ENCODE measurements at regions not wholly inside any gene's neighbourhood (a gene's known extent, or its start where the extent isn't known, plus 50 kb on each side); places are given as distances from the start of the nearest gene placed in this dataset.

DNA sequence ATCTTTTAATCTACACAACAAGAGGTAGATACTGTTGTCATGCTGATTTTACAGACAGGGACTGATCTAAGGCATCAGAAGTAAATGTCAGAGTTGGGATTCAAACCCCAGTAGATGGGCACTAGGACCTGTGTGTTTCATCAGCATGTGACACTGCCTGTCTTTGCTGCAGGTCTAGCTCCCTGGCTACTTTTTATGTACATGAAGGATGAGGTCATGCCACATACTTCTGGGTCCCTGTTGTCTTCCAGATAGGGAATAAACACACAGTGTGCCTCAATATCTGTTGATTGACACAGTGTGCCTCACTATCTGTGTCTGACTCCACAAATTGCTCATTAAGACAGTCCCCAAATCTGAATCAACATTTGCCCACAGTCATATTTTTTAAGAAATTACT is 106.9 kb downstream of the TFAP2B start:
- no peak overlapping the region for H3K9ac ChIP-seq (ENCODE audit: control insufficient read depth, extremely low read depth, insufficient read depth, low read length)
- H4K20me1 ChIP-seq (ENCODE audit: control insufficient read depth, extremely low read depth, insufficient read depth, low read length), result no peaks in the 10 kb centered on the region
- TF ChIP-seq, protein P1, sequence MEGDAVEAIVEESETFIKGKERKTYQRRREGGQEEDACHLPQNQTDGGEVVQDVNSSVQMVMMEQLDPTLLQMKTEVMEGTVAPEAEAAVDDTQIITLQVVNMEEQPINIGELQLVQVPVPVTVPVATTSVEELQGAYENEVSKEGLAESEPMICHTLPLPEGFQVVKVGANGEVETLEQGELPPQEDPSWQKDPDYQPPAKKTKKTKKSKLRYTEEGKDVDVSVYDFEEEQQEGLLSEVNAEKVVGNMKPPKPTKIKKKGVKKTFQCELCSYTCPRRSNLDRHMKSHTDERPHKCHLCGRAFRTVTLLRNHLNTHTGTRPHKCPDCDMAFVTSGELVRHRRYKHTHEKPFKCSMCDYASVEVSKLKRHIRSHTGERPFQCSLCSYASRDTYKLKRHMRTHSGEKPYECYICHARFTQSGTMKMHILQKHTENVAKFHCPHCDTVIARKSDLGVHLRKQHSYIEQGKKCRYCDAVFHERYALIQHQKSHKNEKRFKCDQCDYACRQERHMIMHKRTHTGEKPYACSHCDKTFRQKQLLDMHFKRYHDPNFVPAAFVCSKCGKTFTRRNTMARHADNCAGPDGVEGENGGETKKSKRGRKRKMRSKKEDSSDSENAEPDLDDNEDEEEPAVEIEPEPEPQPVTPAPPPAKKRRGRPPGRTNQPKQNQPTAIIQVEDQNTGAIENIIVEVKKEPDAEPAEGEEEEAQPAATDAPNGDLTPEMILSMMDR (optimal IDR thresholded peaks at IDR 0.05 in 1 of 3, IDR thresholded peaks at IDR 0.05 in 1 of 3, conservative IDR thresholded peaks at IDR 0.05 in 1 of 3; ENCODE audit: extremely low read depth in 1 of 3, insufficient read depth in 2 of 3, low read length in 3 of 3), result no peak
- no peak for TF ChIP-seq EZH2 (IDR thresholded peaks at IDR 0.05; ENCODE audit: low read length)
- DNase-seq (ENCODE audit: low read depth, low spot score) (no peak), FAIRE-seq (no peak)
- H3K4me1 ChIP-seq (ENCODE audit: control insufficient read depth, extremely low read depth, insufficient read depth, low read length), result no peaks in the 10 kb centered on the region
- no peaks in the 10 kb centered on the region for H3K79me2 ChIP-seq (ENCODE audit: control insufficient read depth, insufficient read depth, low read length)
- no peak overlapping the region for H2AFZ ChIP-seq (ENCODE audit: control insufficient read depth, low read length)
- H3K36me3 ChIP-seq (ENCODE audit: control insufficient read depth in 2 of 2, extremely low read depth in 1 of 2, insufficient read depth in 2 of 2, low read length in 2 of 2), result no peaks in the 10 kb centered on the region
- H3K27me3 ChIP-seq (ENCODE audit: control insufficient read depth, extremely low read depth, insufficient read depth, low read length), result no peaks in the 10 kb centered on the region
- dilution Hi-C loops (cut with MboI; ENCODE audit: extremely low pct_ligation_motif_present, low sequenced_read_pairs), result no loop called here
- no peak overlapping the region for H3K4me3 ChIP-seq (ENCODE audit: control insufficient read depth in 2 of 3, extremely low read depth in 1 of 3, insufficient read depth in 2 of 3, low read depth in 1 of 3, low read length in 3 of 3)
- no peaks in the 10 kb centered on the region for H3K9me3 ChIP-seq (ENCODE audit: control insufficient read depth, low read depth, low read length)
- H3K4me2 ChIP-seq (ENCODE audit: control insufficient read depth, extremely low read depth, insufficient read depth, low read depth, low read length), result no peak overlapping the region
- no peak overlapping the region for H3K27ac ChIP-seq (ENCODE audit: control insufficient read depth, insufficient read depth, low read length)
- no peaks in the 10 kb centered on the region for H3K9me1 ChIP-seq (ENCODE audit: control insufficient read depth, extremely low read depth, insufficient read depth, low read length)

- no peak overlapping the region for H3K4me3 ChIP-seq (ENCODE audit: control insufficient read depth in 2 of 3, extremely low read depth in 1 of 3, insufficient read depth in 2 of 3, low read depth in 1 of 3, low read length in 3 of 3)
- dilution Hi-C loops (cut with MboI; ENCODE audit: extremely low pct_ligation_motif_present, low sequenced_read_pairs), result no loop called here
- TF ChIP-seq, protein P1 (optimal IDR thresholded peaks at IDR 0.05 in 1 of 3, IDR thresholded peaks at IDR 0.05 in 1 of 3, conservative IDR thresholded peaks at IDR 0.05 in 1 of 3; ENCODE audit: extremely low read depth in 1 of 3, insufficient read depth in 2 of 3, low read length in 3 of 3), result no peak
- no peak for TF ChIP-seq EZH2 (IDR thresholded peaks at IDR 0.05; ENCODE audit: low read length)
- H3K4me1 ChIP-seq (ENCODE audit: control insufficient read depth, extremely low read depth, insufficient read depth, low read length), result no peaks in the 10 kb centered on the region
- H3K4me2 ChIP-seq (ENCODE audit: control insufficient read depth, extremely low read depth, insufficient read depth, low read depth, low read length), result no peak overlapping the region
- no peaks in the 10 kb centered on the region for H3K9me1 ChIP-seq (ENCODE audit: control insufficient read depth, extremely low read depth, insufficient read depth, low read length)
- H3K27ac ChIP-seq (ENCODE audit: control insufficient read depth, insufficient read depth, low read length), result no peak overlapping the region
- H3K9me3 ChIP-seq (ENCODE audit: control insufficient read depth, low read depth, low read length), result no peaks in the 10 kb centered on the region
- H4K20me1 ChIP-seq (ENCODE audit: control insufficient read depth, extremely low read depth, insufficient read depth, low read length), result no peaks in the 10 kb centered on the region
- H3K36me3 ChIP-seq (ENCODE audit: control insufficient read depth in 2 of 2, extremely low read depth in 1 of 2, insufficient read depth in 2 of 2, low read length in 2 of 2), result no peaks in the 10 kb centered on the region
- FAIRE-seq (no peak), DNase-seq (ENCODE audit: low read depth, low spot score) (no peak)
- no peak overlapping the region for H3K9ac ChIP-seq (ENCODE audit: control insufficient read depth, extremely low read depth, insufficient read depth, low read length)
- no peaks in the 10 kb centered on the region for H3K27me3 ChIP-seq (ENCODE audit: control insufficient read depth, extremely low read depth, insufficient read depth, low read length)
- no peaks in the 10 kb centered on the region for H3K79me2 ChIP-seq (ENCODE audit: control insufficient read depth, insufficient read depth, low read length)
- H2AFZ ChIP-seq (ENCODE audit: control insufficient read depth, low read length), result no peak overlapping the region
Measured at GRCh38 chr6:50925981-50926380, 107.3 kb downstream of the TFAP2B start.

Measured in keratinocyte (primary cell).